Heart right ventricle (tissue), 16 donors: ENCODE measurements at regions not wholly inside any gene's neighbourhood (a gene's known extent, or its start where the extent isn't known, plus 50 kb on each side); places are given as distances from the start of the nearest gene placed in this dataset.

Experiments
- ATAC-seq, 8 donors: fragments of 200-7000 bp; cut with Tn5 transposase; one replicate each; pipeline ENCODE4 v1.9.1; 2020; ENCODE audit warnings: mild to moderate bottlenecking in 8 of 8, moderate library complexity in 8 of 8, moderate number of reproducible peaks in 1 of 8
- DNase-seq, 2 donors: peaks; one replicate each; pipeline ENCODE4 v3.0.0-alpha.2; 2020
- H3K27ac ChIP-seq, 10 donors: fragments of 200-600 bp; sonication (generic) in 2 of 10; one replicate each; pipeline versions ENCODE4 v1.5.0 to v1.8.0; 2020 to 2022; ENCODE audit warnings: mild to moderate bottlenecking in 3 of 10
- H3K27me3 ChIP-seq, 7 donors: fragments of 200-600 bp; one replicate each; pipeline ENCODE4 v1.8.0; 2021 to 2022; ENCODE audit warnings: mild to moderate bottlenecking in 2 of 7
- H3K36me3 ChIP-seq, 9 donors: fragments of 200-600 bp; sonication (generic) in 1 of 9; one replicate each; pipeline versions ENCODE4 v1.5.0 to v1.8.0; 2020 to 2022; ENCODE audit warnings: mild to moderate bottlenecking in 2 of 9
- H3K4me1 ChIP-seq, 9 donors: fragments of 200-600 bp; sonication (generic) in 1 of 9; one replicate each; pipeline versions ENCODE4 v1.5.0 to v1.8.0; 2020 to 2022; ENCODE audit warnings: mild to moderate bottlenecking in 4 of 9
- H3K4me3 ChIP-seq, 10 donors: fragments of 200-600 bp; sonication (generic) in 2 of 10; one replicate each; pipeline versions ENCODE4 v1.5.0 to v1.8.0; 2020 to 2022; ENCODE audit warnings: mild to moderate bottlenecking in 7 of 10, moderate library complexity in 2 of 10
- H3K9me3 ChIP-seq, 11 donors: fragments of 200-600 bp in 10 of 11; sonication (generic) in 2 of 11; one replicate each; pipeline versions ENCODE4 v1.5.0 to v1.8.0; 2013 to 2022; ENCODE audit warnings: mild to moderate bottlenecking in 2 of 11, control low read depth in 1 of 11, moderate library complexity in 1 of 11
- WGBS, 2 donors: extraction: QIAGEN DNeasy Blood & Tissue Kit; methylation state at CpG; one replicate each; pipeline ENCODE4 v1.1.7; 2013; ENCODE audit warnings: inconsistent platforms in 1 of 2; 5-methylcytosine and 5-hydroxymethylcytosine counted together
- intact Hi-C, 10 donors: fragments of 100-400 bp; cut with DNase I; formaldehyde crosslinking; loops; one replicate each; pipeline versions ENCODE4 v1.11.1 to v1.14.2; 2022
- TF ChIP-seq, protein P1 (sequence below), 9 donors: fragments of 200-600 bp; sonication (generic) in 2 of 9; IDR thresholded peaks; one replicate each; pipeline versions ENCODE4 v1.5.0 to v1.8.0; 2021 to 2022; ENCODE audit warnings: antibody characterized with exemption in 9 of 9, mild to moderate bottlenecking in 5 of 9, moderate library complexity in 1 of 9
- donor health status: Arrhythmogenic right ventricular cardiomyopathy.
- donor health status: ischemic (EF 13 %, LVEDD 7.1; RV severe dilation, severe dysfunction).
- donor health status: healthy with polysubstance abuse.
- donor health status: DM: no; HTN: yes; CAD: no.
- donor health status: DM: no; HTN: no; CAD: no.
- donor health status: ischemic (EF 25% LVEDD 6.9; RV normal size, moderate dysfunction).
- donor health status: ischemic (EF 25% LVEDD 5.7; RV mildly dilated, moderate dysfunction).
- donor health status: healthy.
- donor health status: DM: yes; HTN: yes; CAD: no.
- donor health status: Ischemic cardiomyopathy.
- donor health status: ischemic (EF 35%, LVEDD 5.7; RV mildly dilated, moderate dysfunction).
- donor health status: nonischemic (EF 11% LVEDD 7.7; RV severe dilation, severe dysfunction).
- donor health status: DM: yes; HTN: yes; CAD: no.
- donor health status: PGD.
- donor health status: ischemic (EF 29% LVEDD 5.4; RV normal size, mild dysfunction).
- donor health status: nonischemic (EF 23%, LVEDD 6.1; RV moderate dilation, normal function).

DNA sequence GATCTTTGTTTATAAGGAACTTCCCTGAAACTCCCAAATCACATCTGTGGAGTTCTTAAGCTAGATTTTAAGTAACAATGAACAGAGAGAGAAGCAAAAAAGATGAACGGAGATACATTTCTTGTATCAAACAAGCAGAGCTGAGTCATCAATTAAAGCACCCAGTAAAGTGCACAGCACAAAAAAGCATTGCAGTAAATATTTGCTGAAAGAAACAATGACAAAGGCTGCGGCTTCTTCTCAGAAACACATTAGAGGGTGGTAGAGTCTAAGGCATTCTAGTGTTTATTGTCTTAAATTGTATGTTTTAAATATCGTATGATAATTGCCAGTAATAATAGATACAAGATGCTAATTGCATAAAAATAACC is 941.6 kb upstream of the CHORDC1 start:
- TF ChIP-seq, protein P1, sequence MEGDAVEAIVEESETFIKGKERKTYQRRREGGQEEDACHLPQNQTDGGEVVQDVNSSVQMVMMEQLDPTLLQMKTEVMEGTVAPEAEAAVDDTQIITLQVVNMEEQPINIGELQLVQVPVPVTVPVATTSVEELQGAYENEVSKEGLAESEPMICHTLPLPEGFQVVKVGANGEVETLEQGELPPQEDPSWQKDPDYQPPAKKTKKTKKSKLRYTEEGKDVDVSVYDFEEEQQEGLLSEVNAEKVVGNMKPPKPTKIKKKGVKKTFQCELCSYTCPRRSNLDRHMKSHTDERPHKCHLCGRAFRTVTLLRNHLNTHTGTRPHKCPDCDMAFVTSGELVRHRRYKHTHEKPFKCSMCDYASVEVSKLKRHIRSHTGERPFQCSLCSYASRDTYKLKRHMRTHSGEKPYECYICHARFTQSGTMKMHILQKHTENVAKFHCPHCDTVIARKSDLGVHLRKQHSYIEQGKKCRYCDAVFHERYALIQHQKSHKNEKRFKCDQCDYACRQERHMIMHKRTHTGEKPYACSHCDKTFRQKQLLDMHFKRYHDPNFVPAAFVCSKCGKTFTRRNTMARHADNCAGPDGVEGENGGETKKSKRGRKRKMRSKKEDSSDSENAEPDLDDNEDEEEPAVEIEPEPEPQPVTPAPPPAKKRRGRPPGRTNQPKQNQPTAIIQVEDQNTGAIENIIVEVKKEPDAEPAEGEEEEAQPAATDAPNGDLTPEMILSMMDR (IDR thresholded peaks at IDR 0.05), result no peak
- H3K4me3 ChIP-seq, result no peak overlapping the region
- intact Hi-C loops, result no loop called here
- DNase-seq, result no peak
- peaks cover 0 to 13% (median 8%) of the 10 kb centered on the region in 9 donors for H3K4me1 ChIP-seq
- 62 to 77% methylated on average over 3 of the region's 3 CpGs for WGBS, 2 donors
- H3K9me3 ChIP-seq, result no peaks in the 10 kb centered on the region
- no peak for ATAC-seq
- H3K27me3 ChIP-seq, result no peaks in the 10 kb centered on the region
- no peaks in the 10 kb centered on the region for H3K36me3 ChIP-seq
- H3K27ac ChIP-seq, result no peak overlapping the region

DNA sequence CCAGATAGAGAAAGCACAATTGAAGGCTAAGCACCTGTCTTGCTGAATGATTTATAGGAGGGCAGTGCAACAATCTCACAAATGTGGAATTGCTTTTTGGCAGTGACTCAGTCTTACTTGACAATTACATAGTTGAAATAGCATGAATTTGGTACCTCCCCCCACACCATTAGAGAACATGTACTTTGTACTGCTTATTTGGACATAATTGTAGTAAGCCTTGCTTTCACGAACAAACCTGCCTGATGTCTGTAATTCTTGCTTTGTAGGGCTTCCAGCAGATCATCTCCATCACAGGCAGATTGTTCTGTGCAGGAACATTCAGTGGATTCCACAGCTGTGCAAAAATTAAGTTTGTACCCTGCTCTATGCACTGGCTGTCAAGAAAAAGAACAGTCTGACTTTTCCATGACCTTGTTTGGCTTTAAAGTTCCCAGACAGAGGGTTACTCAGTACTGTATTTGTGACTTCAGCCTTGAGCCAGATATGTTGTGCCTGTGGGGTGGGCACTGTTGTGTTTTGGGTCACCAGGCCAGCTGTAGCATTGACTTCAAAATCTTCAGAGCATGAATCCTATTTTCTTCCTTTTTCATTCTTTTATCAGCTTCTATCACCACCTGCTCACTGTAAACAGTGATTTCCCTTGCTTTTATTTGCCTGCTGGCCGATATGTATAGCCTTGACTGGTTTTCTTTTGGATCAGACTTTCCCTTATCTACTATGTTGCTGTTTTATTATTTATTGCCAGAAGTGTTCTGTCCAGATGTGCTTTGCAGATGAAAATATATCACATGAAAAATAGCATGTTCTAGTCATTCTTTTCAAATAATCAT is 941.0 kb upstream of the CHORDC1 start:
- Histone ChIP-seq H3K27ac (no peak overlapping the region), H3K9me3 (no peaks in the 10 kb centered on the region), H3K36me3 (no peaks in the 10 kb centered on the region), H3K27me3 (no peaks in the 10 kb centered on the region), H3K4me1 (peaks cover 0 to 13% (median 8%) of the 10 kb centered on the region in 9 donors), H3K4me3 (no peak overlapping the region)
- DNase-seq (no peak), ATAC-seq (peak in 6 of 8 donors; percentile 10 to 82 (median 44))
- intact Hi-C loops, result no loop called here
- WGBS, 2 donors, result 23 to 36% methylated on average over 2 of the region's 2 CpGs
- TF ChIP-seq, protein P1 (IDR thresholded peaks at IDR 0.05), result no peak

DNA sequence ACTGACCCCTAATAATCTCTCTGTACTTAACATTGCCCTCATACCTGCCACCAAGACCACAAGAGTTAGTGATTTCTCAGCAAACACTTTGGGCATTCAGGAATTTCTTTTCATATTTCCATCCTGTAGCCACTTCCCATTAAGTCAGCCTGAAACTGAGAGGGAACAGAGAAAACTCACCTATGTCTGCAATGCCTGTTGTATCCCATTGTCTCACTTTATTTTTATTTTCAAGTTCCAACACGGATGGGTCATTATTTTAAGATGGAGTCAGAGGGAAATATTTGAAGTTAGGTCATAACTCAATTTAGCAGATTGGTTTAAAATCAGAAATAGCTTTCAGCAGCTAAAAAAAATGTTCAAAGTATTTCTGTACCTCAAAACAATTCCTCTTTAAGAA is 937.8 kb upstream of the CHORDC1 start:
- TF ChIP-seq, protein P1 (IDR thresholded peaks at IDR 0.05), result no peak
- intact Hi-C loops, result no loop called here
- no peaks in the 10 kb centered on the region for H3K36me3 ChIP-seq
- no peaks in the 10 kb centered on the region for H3K9me3 ChIP-seq
- no peak overlapping the region for H3K27ac ChIP-seq
- no peaks in the 10 kb centered on the region for H3K27me3 ChIP-seq
- H3K4me3 ChIP-seq, result no peak overlapping the region
- DNase-seq (no peak), ATAC-seq (no peak)
- peaks cover 0 to 21% (median 10%) of the 10 kb centered on the region in 9 donors for H3K4me1 ChIP-seq
- 69 to 80% methylated on average over 1 of the region's 1 CpG for WGBS, 2 donors

DNA sequence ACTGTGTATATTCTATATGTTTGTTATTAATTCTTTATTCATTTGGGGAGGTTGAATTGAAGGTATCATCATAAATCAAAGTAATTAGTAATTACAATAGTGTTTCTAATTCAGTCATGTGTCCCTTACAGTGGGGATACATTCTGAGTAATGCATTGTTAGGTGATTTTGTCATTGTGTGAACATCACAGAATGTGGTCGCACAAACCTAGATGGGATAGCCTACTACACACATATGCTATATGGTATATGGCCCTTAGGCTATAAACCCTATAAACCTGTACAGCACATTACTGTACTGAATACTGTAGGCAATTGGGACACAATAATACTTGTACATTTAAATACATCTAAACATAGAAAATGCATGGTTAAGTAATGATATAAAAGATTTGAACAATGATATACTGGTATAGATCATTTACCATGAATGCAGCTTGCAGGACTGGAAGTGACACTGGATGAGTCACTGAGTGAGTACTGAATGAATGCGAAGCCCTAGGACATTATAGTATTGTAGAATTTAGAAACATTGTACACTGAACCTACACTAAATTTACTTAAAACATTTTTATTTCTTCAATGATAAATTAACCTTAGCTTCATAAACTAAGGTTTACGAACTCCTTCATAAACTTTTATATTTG is 936.2 kb upstream of the CHORDC1 start:
- no peaks in the 10 kb centered on the region for H3K36me3 ChIP-seq
- H3K27ac ChIP-seq, result no peak overlapping the region
- peaks cover 0 to 17% (median 7%) of the 10 kb centered on the region in 9 donors for H3K4me1 ChIP-seq
- no peaks in the 10 kb centered on the region for H3K27me3 ChIP-seq
- ATAC-seq, result no peak
- 88 to 95% methylated on average over 3 of the region's 3 CpGs for WGBS, 2 donors
- TF ChIP-seq, protein P1 (IDR thresholded peaks at IDR 0.05), result no peak
- no peak overlapping the region for H3K4me3 ChIP-seq
- DNase-seq, result no peak
- H3K9me3 ChIP-seq, result no peaks in the 10 kb centered on the region
- intact Hi-C loops, result no loop called here
